ENCODE measurements at regions not wholly inside any gene's neighbourhood (a gene's known extent, or its start where the extent isn't known, plus 50 kb on each side); places are given as distances from the start of the nearest gene placed in this dataset.

- Mint-ChIP-seq H3K9me3 (peaks cover 2% of the 10 kb centered on the region), H3K4me1 (peaks cover 57% of the 10 kb centered on the region), H3K36me3 (peaks cover 17% of the 10 kb centered on the region), H3K4me3 (peak overlapping the region; percentile 52), H3K27me3 (no peaks in the 10 kb centered on the region), H3K27ac (peak overlapping the region; percentile 77)
- DNase-seq (no peak), ATAC-seq (ENCODE audit: low read depth) (peak; percentile 44)
- POLR2A ChIA-PET, result interaction anchor here (0.9 to 3.0 kb wide), 12 partner anchors 8 to 147 kb away, joined by 3 to 22 read pairs (median 4); partner anchors contain the start of gene ARL4C
These were observed 58.4 kb downstream of the ARL4C start for GRCh38 chr2:234438305-234438977.

GRCh38 chr2:234437642-234438304 is 59.1 kb downstream of the ARL4C start:
- DNase-seq (no peak), ATAC-seq (ENCODE audit: low read depth) (no peak)
- Mint-ChIP-seq H3K27ac (peak overlapping the region; percentile 77), H3K36me3 (peaks cover 15% of the 10 kb centered on the region), H3K4me1 (peaks cover 54% of the 10 kb centered on the region), H3K9me3 (peaks cover 2% of the 10 kb centered on the region), H3K4me3 (peak overlapping the region; percentile 52), H3K27me3 (no peaks in the 10 kb centered on the region)
- POLR2A ChIA-PET, result interaction anchor here (0.9 to 3.0 kb wide), 12 partner anchors 9 to 146 kb away, joined by 3 to 22 read pairs (median 4); partner anchors contain the start of gene ARL4C

DNA sequence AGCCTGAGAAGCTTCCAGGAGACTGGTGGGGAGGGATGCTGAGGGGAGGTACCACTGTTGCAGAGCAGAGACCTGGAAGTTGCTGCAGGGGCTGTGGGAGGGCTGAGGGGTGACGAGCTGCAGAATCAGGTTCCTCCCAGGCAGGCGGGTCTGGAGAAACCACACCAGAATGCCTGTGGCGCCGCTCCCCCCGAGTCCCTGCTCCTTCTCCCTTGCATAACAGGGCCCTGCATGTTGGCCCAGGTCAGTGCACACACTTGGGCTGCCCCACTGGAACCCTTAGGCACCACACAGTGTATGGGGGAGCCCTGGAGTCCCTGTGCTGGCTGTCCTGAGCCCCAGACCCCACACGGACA is 60.4 kb downstream of the ARL4C start:
- H3K4me1 Mint-ChIP-seq, result peaks cover 51% of the 10 kb centered on the region
- H3K27me3 Mint-ChIP-seq, result no peaks in the 10 kb centered on the region
- DNase-seq (no peak), ATAC-seq (ENCODE audit: low read depth) (no peak)
- peaks cover 2% of the 10 kb centered on the region for H3K9me3 Mint-ChIP-seq
- peaks cover 14% of the 10 kb centered on the region for H3K36me3 Mint-ChIP-seq
- no peak overlapping the region for H3K27ac Mint-ChIP-seq
- POLR2A ChIA-PET, result interaction anchor here (1.5 to 3.0 kb wide), 3 partner anchors 10 to 16 kb away, joined by 4 to 22 read pairs (median 8); no protein-coding TSS in a partner anchor
- no peak overlapping the region for H3K4me3 Mint-ChIP-seq

DNA sequence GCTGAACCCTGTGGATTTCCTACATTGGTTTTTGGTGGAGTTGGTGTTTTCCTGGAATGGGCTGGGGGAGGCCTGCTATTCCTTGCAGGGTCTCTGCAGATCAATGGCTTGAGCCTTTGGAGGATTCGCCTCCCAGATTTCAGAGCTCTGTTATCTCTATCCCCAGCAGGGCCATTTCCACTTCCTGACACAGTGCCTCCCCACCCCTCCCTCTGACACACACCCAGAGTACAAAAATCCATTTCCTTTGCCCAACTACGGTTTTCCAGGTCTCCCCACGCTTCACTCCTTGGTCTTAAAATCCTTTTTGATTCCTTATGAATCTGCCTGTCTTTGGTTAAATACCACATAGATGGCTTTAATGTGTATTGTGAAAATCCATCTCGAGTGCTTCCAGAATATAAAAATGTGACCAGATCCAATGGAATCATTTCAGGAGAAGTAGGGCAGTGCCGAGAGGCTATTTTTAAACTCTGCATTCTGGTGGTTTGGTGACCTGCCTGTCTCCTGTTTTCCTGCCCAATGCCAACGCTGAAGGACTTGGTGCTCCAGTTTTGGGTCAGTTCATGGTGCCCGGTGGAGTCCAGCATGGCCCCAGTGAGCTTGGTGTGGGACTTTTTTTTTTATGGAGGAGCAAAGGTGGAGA is 60.9 kb downstream of the ARL4C start:
- no peak overlapping the region for H3K4me3 Mint-ChIP-seq
- POLR2A ChIA-PET, result interaction anchor here (1.5 kb wide), 1 partner anchor 10 kb away, joined by 4 read pairs; no protein-coding TSS in a partner anchor
- peaks cover 47% of the 10 kb centered on the region for H3K4me1 Mint-ChIP-seq

GRCh38 chr2:234433201-234433600 is 63.7 kb downstream of the ARL4C start:
- POLR2A ChIA-PET, result interaction anchor here (1.1 kb wide), 1 partner anchor 19 kb away, joined by 4 read pairs; no protein-coding TSS in a partner anchor
- H3K4me1 Mint-ChIP-seq, result peaks cover 43% of the 10 kb centered on the region
- H3K9me3 Mint-ChIP-seq, result no peaks in the 10 kb centered on the region
- DNase-seq (no peak), ATAC-seq (ENCODE audit: low read depth) (no peak)
- H3K27me3 Mint-ChIP-seq, result no peaks in the 10 kb centered on the region
- peak overlapping the region; percentile 4 for H3K27ac Mint-ChIP-seq
- H3K4me3 Mint-ChIP-seq, result no peak overlapping the region
- peaks cover 7% of the 10 kb centered on the region for H3K36me3 Mint-ChIP-seq

More for the DNA sequence above, 60.9 kb downstream of the ARL4C start:
- Mint-ChIP-seq H3K27me3 (no peaks in the 10 kb centered on the region), H3K36me3 (peaks cover 9% of the 10 kb centered on the region), H3K9me3 (peaks cover 2% of the 10 kb centered on the region), H3K27ac (no peak overlapping the region)
- DNase-seq (no peak), ATAC-seq (ENCODE audit: low read depth) (no peak)

- no peaks in the 10 kb centered on the region for H3K27me3 Mint-ChIP-seq
- ATAC-seq (ENCODE audit: low read depth) (no peak), DNase-seq (no peak)
- peaks cover 7% of the 10 kb centered on the region for H3K36me3 Mint-ChIP-seq
- H3K4me1 Mint-ChIP-seq, result peaks cover 45% of the 10 kb centered on the region
- peak overlapping the region; percentile 11 for H3K27ac Mint-ChIP-seq
- POLR2A ChIA-PET, result interaction anchor here (1.2 kb wide), 1 partner anchor 14 kb away, joined by 4 read pairs; no protein-coding TSS in a partner anchor
- no peak overlapping the region for H3K4me3 Mint-ChIP-seq
- no peaks in the 10 kb centered on the region for H3K9me3 Mint-ChIP-seq
These were observed 66.0 kb downstream of the ARL4C start for GRCh38 chr2:234430871-234431270.

- Mint-ChIP-seq H3K27ac (peak overlapping the region; percentile 73), H3K4me1 (peaks cover 55% of the 10 kb centered on the region), H3K9me3 (no peaks in the 10 kb centered on the region), H3K27me3 (no peaks in the 10 kb centered on the region), H3K4me3 (no peak overlapping the region), H3K36me3 (peaks cover 7% of the 10 kb centered on the region)
- POLR2A ChIA-PET, result interaction anchor here (0.5 to 10.5 kb wide), 4 partner anchors 8 to 66 kb away, joined by 3 to 149 read pairs (median 4); partner anchors contain the start of gene ARL4C
- DNase-seq (no peak), ATAC-seq (ENCODE audit: low read depth) (no peak)
These were observed 67.6 kb downstream of the ARL4C start for GRCh38 chr2:234429265-234429664.

- peak overlapping the region; percentile 83 for H3K4me3 Mint-ChIP-seq
- peak; percentile 18 for ATAC-seq (ENCODE audit: low read depth)
These were observed 69.5 kb downstream of the ARL4C start for GRCh38 chr2:234427081-234428061.

GRCh38 chr2:234426616-234427015 is 70.3 kb downstream of the ARL4C start:
- POLR2A ChIA-PET, result interaction anchor here (0.6 to 10.5 kb wide), 25 partner anchors 9 to 573 kb away, joined by 3 to 212 read pairs (median 4); partner anchors contain the start of gene ARL4C
- DNase-seq (no peak), ATAC-seq (ENCODE audit: low read depth) (no peak)
- Mint-ChIP-seq H3K36me3 (peaks cover 4% of the 10 kb centered on the region), H3K4me3 (peak overlapping the region; percentile 83), H3K27ac (peak overlapping the region; percentile 100), H3K27me3 (no peaks in the 10 kb centered on the region), H3K9me3 (no peaks in the 10 kb centered on the region), H3K4me1 (peaks cover 74% of the 10 kb centered on the region)

More at GRCh38 chr2:234427081-234428061, 69.5 kb downstream of the ARL4C start:
- peaks cover 70% of the 10 kb centered on the region for H3K4me1 Mint-ChIP-seq
- peaks cover 7% of the 10 kb centered on the region for H3K36me3 Mint-ChIP-seq
- H3K27me3 Mint-ChIP-seq, result no peaks in the 10 kb centered on the region
- POLR2A ChIA-PET, result interaction anchor here (0.8 to 10.5 kb wide), 15 partner anchors 11 to 137 kb away, joined by 3 to 212 read pairs (median 10); partner anchors contain the start of gene ARL4C
- H3K27ac Mint-ChIP-seq, result peak overlapping the region; percentile 100
- DNase-seq, result no peak
- H3K9me3 Mint-ChIP-seq, result no peaks in the 10 kb centered on the region

DNA sequence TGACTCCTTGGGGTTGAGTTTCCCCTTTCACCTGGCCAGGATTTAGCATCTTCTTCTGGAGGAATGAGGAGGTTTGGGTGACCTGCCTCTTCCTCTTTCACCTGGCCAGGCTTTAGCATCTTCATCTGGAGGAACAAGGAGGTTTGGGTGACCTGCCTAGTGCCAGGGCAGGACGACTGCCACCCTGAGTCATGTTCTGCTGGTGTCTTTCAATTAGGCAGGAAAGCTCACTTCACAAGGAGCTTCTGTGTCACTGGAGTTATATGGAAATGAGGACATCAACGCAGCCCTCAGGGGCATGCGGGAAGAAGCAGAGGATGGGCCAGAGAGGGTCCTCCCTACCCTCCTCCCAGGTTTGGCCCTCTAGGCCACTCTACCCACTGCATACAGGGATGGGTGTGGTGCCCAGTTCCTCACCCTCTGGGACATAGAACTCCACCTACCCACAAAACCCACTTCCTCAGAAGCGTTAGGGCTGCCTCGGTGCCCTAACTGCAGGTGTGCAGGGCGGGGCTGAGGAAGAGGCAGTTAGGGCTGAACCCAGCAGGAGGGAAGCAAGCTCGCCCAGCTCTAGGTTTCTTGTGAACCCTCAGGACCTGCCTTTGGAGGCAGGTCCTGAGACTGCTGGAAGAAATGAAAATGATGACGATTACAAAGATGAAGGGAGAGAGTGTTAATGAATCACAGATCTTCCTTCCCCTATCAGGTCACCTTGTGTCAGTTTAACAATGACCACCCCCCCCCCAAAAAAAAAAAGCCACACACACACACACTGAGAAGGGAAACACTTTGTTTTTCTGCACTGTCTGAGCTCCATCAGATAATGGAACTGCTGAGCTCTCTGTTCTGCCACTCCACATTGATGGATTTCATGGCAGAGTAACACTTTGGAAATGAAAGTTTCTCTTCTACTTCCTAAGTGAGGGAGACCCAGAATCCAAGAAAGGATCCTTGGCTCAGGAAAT is 71.0 kb downstream of the ARL4C start:
- no peaks in the 10 kb centered on the region for H3K9me3 Mint-ChIP-seq
- DNase-seq (peak; percentile 72), ATAC-seq (ENCODE audit: low read depth) (peak; percentile 78)
- peaks cover 75% of the 10 kb centered on the region for H3K4me1 Mint-ChIP-seq
- no peaks in the 10 kb centered on the region for H3K27me3 Mint-ChIP-seq
- POLR2A ChIA-PET, result interaction anchor here (0.6 to 10.5 kb wide), 24 partner anchors 10 to 572 kb away, joined by 3 to 212 read pairs (median 4); partner anchors contain the start of gene ARL4C
- peak overlapping the region; percentile 83 for H3K4me3 Mint-ChIP-seq
- H3K36me3 Mint-ChIP-seq, result peaks cover 4% of the 10 kb centered on the region
- peak overlapping the region; percentile 100 for H3K27ac Mint-ChIP-seq

DNA sequence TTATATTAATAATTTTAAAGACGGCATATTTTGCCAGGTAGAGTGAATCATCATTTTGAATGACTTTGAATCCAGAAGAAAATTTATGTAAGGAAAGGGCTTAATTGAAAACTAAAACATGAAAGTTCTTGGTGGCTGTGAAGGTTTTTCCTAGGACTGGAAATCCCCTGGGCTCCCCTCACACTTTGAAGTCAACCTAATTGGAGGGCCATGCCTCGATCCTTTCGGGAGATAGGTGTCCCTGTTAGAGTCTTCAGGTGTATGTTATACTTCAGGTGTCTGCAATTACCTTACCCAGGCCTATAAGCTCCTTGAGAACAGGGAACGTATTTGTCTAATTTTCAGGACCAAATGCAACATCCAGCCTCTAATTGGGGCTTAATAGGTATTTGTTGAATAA is 73.0 kb downstream of the ARL4C start:
- POLR2A ChIA-PET, result interaction anchor here (1.5 to 10.5 kb wide), 5 partner anchors 28 to 133 kb away, joined by 3 to 212 read pairs (median 64); partner anchors contain the start of gene ARL4C
- no peak for DNase-seq
- no peaks in the 10 kb centered on the region for H3K27me3 Mint-ChIP-seq
- no peak for ATAC-seq (ENCODE audit: low read depth)
- peaks cover 72% of the 10 kb centered on the region for H3K4me1 Mint-ChIP-seq
- H3K9me3 Mint-ChIP-seq, result no peaks in the 10 kb centered on the region
- peaks cover 2% of the 10 kb centered on the region for H3K36me3 Mint-ChIP-seq
- no peak overlapping the region for H3K4me3 Mint-ChIP-seq
- H3K27ac Mint-ChIP-seq, result peak overlapping the region; percentile 100

Data from activated naive CD8-positive, alpha-beta T cell treated with anti-CD3 and anti-CD28 coated beads, Interleukin-2, amount 10 ng/mL, durations not matched to agents 7 days and 5 days (primary cell).